Lung (tissue), 11 donors: ENCODE measurements at regions not wholly inside any gene's neighbourhood (a gene's known extent, or its start where the extent isn't known, plus 50 kb on each side); places are given as distances from the start of the nearest gene placed in this dataset.

Experiments used
- ATAC-seq: fragments of 200-7000 bp; cut with Tn5 transposase; one replicate; pipeline ENCODE4 v1.9.1; 2020; ENCODE audit warnings: moderate number of reproducible peaks; ENCODE audit not compliant: insufficient read depth, low FRiP score
- DNase-seq, 3 donors: peaks; one replicate each; pipeline ENCODE4 v3.0.0-alpha.2; 2013 to 2017
- H3K27ac ChIP-seq, 2 donors: one replicate each; pipeline ENCODE4 v1.5.1; 2013; ENCODE audit warnings: mild to moderate bottlenecking in 2 of 2, moderate library complexity in 2 of 2, control low read depth in 1 of 2, inconsistent platforms in 1 of 2, low read depth in 1 of 2, low read length in 1 of 2
- H3K27me3 ChIP-seq, 3 donors: one replicate each; pipeline ENCODE4 v1.5.1; 2013; ENCODE audit warnings: low read length in 2 of 3; ENCODE audit not compliant: control insufficient read depth in 3 of 3, insufficient read depth in 3 of 3
- H3K36me3 ChIP-seq, 4 donors: one replicate each; pipeline ENCODE4 v1.5.1; 2013; ENCODE audit warnings: low read length in 4 of 4, mild to moderate bottlenecking in 1 of 4, moderate library complexity in 1 of 4; ENCODE audit not compliant: control insufficient read depth in 4 of 4, insufficient read depth in 4 of 4
- H3K4me1 ChIP-seq, 5 donors: one replicate each; pipeline ENCODE4 v1.5.1; 2013; ENCODE audit warnings: low read length in 5 of 5, mild to moderate bottlenecking in 2 of 5, moderate library complexity in 1 of 5; ENCODE audit not compliant: control insufficient read depth in 5 of 5, insufficient read depth in 5 of 5
- H3K4me3 ChIP-seq: one replicate; pipeline ENCODE4 v1.5.1; 2013; ENCODE audit warnings: mild to moderate bottlenecking, control low read depth, moderate library complexity
- H3K9ac ChIP-seq, 2 donors: one replicate each; pipeline ENCODE4 v1.5.1; 2013; ENCODE audit warnings: low read length in 2 of 2, control low read depth in 1 of 2; ENCODE audit not compliant: insufficient read depth in 1 of 2
- H3K9me3 ChIP-seq, 4 donors: one replicate each; pipeline ENCODE4 v1.5.1; 2013; ENCODE audit warnings: low read length in 3 of 4, mild to moderate bottlenecking in 1 of 4, moderate library complexity in 1 of 4; ENCODE audit not compliant: control insufficient read depth in 4 of 4, insufficient read depth in 3 of 4
- CTCF ChIP-seq: IDR thresholded peaks from 2 replicates; pipeline ENCODE4 v1.5.1; 2012; ENCODE audit warnings: mild to moderate bottlenecking; ENCODE audit errors: control extremely low read depth, extremely low read depth
- WGBS, 2 donors: extraction: QIAGEN DNeasy Blood & Tissue Kit; methylation state at CpG; one replicate each; pipeline ENCODE4 v1.1.7; 2013; 5-methylcytosine and 5-hydroxymethylcytosine counted together
- donor health status: control.
- donor health status: control.
- donor health status: Bipolar disorder and iron deficiency.
- donor health status: healthy.
- donor health status: DM: yes; HTN: yes; CAD: no.

- TF ChIP-seq CTCF, result no peak
- Histone ChIP-seq H3K9ac (no peak overlapping the region), H3K27me3 (no peaks in the 10 kb centered on the region), H3K27ac (no peak overlapping the region), H3K9me3 (peaks cover 0 to 2% (median 0%) of the 10 kb centered on the region in 4 donors), H3K36me3 (no peaks in the 10 kb centered on the region), H3K4me3 (no peak overlapping the region), H3K4me1 (no peaks in the 10 kb centered on the region)
- ATAC-seq (no peak), DNase-seq (no peak)
- 89 to 94% methylated on average over 3 of the region's 3 CpGs for WGBS, 2 donors
Observed at GRCh38 chr10:8468477-8468876, 414.0 kb downstream of the GATA3 start.

GRCh38 chr10:8473205-8473604 lies 418.7 kb downstream of the GATA3 start:
- no peak for ATAC-seq
- Histone ChIP-seq H3K9me3 (peaks cover 0 to 5% (median 1%) of the 10 kb centered on the region in 4 donors), H3K4me1 (no peaks in the 10 kb centered on the region), H3K36me3 (no peaks in the 10 kb centered on the region), H3K4me3 (no peak overlapping the region), H3K9ac (no peak overlapping the region), H3K27me3 (peaks cover 0 to 3% (median 0%) of the 10 kb centered on the region in 3 donors), H3K27ac (no peak overlapping the region)
- DNase-seq, result peak in 1 of 3 donors; percentile 9
- TF ChIP-seq CTCF, result no peak
- WGBS, 2 donors, result 50 to 56% methylated on average over 2 of the region's 2 CpGs

GRCh38 chr10:8477300-8477699 lies 422.8 kb downstream of the GATA3 start:
- no peak overlapping the region for H3K4me3 ChIP-seq
- peaks cover 0 to 5% (median under 1%) of the 10 kb centered on the region in 4 donors for H3K9me3 ChIP-seq
- no peaks in the 10 kb centered on the region for H3K36me3 ChIP-seq
- no peaks in the 10 kb centered on the region for H3K4me1 ChIP-seq
- 88 to 100% methylated on average over 1 of the region's 1 CpG for WGBS, 2 donors
- DNase-seq (no peak), ATAC-seq (no peak)
- H3K27me3 ChIP-seq, result peaks cover 0 to 5% (median 0%) of the 10 kb centered on the region in 3 donors
- H3K27ac ChIP-seq, result no peak overlapping the region
- no peak overlapping the region for H3K9ac ChIP-seq
- no peak for TF ChIP-seq CTCF
